Motor neuron (in vitro differentiated cells): ENCODE measurements at regions not wholly inside any gene's neighbourhood (a gene's known extent, or its start where the extent isn't known, plus 50 kb on each side); places are given as distances from the start of the nearest gene placed in this dataset.

Experiments
- ATAC-seq, 8 experiments: fragments of 200-7000 bp; cut with Tn5 transposase; replicated peaks in 6 of 8; 2 replicates each; pipeline ENCODE4 v1.8.0; 2021; ENCODE audit warnings: mild to moderate bottlenecking in 8 of 8, moderate library complexity in 8 of 8
- H3K27ac ChIP-seq, 2 donors: fragments of 250-450 bp; sonication (Bioruptor Pico); 2 replicates each; pipeline ENCODE4 v1.9.0; 2021; ENCODE audit warnings: antibody characterized with exemption in 2 of 2, mild to moderate bottlenecking in 2 of 2, moderate library complexity in 1 of 2
- H3K4me1 ChIP-seq, 2 donors: fragments of 250-450 bp; sonication (Bioruptor Pico); replicated peaks in 1 of 2; 2 replicates each; pipeline ENCODE4 v1.6.1; 2021; ENCODE audit warnings: antibody characterized with exemption in 2 of 2, mild to moderate bottlenecking in 2 of 2, moderate library complexity in 1 of 2
- H3K4me3 ChIP-seq, 5 donors: fragments of 250-450 bp; sonication (Bioruptor Pico); 2 replicates each; pipeline ENCODE4 v1.9.0; 2021; ENCODE audit warnings: antibody characterized with exemption in 5 of 5, mild to moderate bottlenecking in 5 of 5, moderate library complexity in 4 of 5
- WGBS, 10 experiments: fragments of 450-650 bp; shearing (Covaris generic); methylation state at CpG; one replicate each; pipeline ENCODE4 v1.0.0; 2022; 5-methylcytosine and 5-hydroxymethylcytosine counted together
- in situ Hi-C, 9 experiments: fragments of 400-800 bp; cut with MboI; loops; one replicate each; pipeline ENCODE4 v1.15.0; 2021; ENCODE audit warnings: low sequenced_read_pairs in 9 of 9, low pct_unique_long_range_greater_than_20kb in 2 of 9; ENCODE audit not compliant: unreplicated experiment in 9 of 9

DNA sequence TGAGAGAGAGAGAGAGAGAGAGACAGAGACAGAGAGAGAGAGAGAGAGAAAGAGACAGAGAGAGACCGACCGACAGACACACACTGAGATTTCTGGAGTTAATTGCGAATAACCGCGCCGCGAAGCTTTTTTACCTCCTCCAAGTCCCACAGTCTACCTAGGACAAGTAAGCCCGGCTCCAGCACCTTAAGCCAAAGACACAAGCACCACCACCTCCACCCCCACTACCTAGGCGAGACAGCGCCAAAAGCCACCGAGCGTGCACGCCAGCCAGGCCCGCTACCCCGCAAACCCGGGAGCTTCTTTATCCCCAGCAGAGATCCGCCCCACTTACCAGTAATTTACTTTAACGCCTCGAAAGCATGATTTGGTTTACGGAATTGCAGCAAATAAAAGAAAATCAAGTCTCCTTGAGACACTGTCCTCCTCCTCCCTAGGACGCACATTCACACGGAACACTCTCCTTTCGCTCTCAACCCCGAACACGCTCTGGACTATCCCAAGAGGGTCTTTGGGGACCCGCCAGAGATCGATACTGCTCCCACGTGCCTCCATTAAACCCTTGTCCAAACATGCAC, 649.6 kb upstream of the DIPK2B start:
- Histone ChIP-seq H3K27ac (peak overlapping the region in 1 of 2 donors; percentile 5), H3K4me1 (peaks cover 0 to 8% of the 10 kb centered on the region in 2 donors), H3K4me3 (peak overlapping the region; percentile 46 to 86 (median 70))
- in situ Hi-C loops: no loop called here
- WGBS, 10 experiments: 0 to 36% (median 13%) methylated on average over 3 to 8 of the region's 28 CpGs; no CpG with 5 or more reads in 6 of the 10 experiments
- ATAC-seq: peak; percentile 5 to 43 (median 19)

DNA sequence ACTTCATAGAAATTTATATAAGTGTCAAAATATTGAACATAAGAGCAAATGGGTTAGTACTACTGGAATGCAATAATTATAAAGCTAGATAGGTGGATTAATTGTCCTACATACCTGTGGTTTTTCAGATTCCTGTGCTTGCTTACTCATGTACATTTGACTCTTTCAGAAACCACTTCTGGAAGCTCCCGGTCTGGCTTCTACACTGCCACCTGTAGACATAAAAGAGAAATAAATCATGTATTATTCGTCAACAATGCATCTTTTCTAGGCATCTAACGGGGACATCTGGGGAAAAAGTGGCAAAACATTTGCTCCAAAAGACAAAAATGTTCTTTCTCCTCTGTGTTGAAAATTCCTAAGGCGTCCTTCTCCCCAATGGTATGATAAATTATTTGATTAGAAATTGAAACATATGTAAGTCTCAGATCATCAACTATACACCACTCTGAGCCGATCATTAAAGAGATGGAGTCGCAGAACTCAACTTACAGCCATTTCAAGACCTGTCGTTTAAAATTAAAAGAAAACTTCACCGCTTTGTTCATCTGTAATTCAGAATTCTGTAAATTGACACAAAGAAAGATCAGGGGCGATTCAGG, 648.7 kb upstream of the DIPK2B start:
- Histone ChIP-seq H3K27ac (no peak overlapping the region), H3K4me3 (peak overlapping the region; percentile 46 to 86 (median 70)), H3K4me1 (peaks cover 0 to 8% of the 10 kb centered on the region in 2 donors)
- peak in 3 of 8 experiments; percentile 22 to 44 (median 43) for ATAC-seq
- 0 to 30% (median 16%) methylated on average over 1 to 9 of the region's 9 CpGs; no CpG with 5 or more reads in 3 of the 10 experiments for WGBS, 10 experiments
- in situ Hi-C loops: loop anchor here in 2 of 9 experiments (25.0 kb wide), 2 partner anchors 513 to 563 kb away; no protein-coding TSS in a partner anchor

GRCh38 chrX:45847961-45848360, 647.3 kb upstream of the DIPK2B start:
- in situ Hi-C loops: loop anchor here in 2 of 9 experiments (25.0 kb wide), 2 partner anchors 514 to 564 kb away; no protein-coding TSS in a partner anchor
- 47 to 94% (median 71%) methylated on average over 2 to 5 of the region's 5 CpGs; no CpG with 5 or more reads in 5 of the 10 experiments for WGBS, 10 experiments
- Histone ChIP-seq H3K4me1 (peaks cover 0 to 3% of the 10 kb centered on the region in 2 donors), H3K4me3 (no peak overlapping the region), H3K27ac (no peak overlapping the region)
- ATAC-seq: no peak

DNA sequence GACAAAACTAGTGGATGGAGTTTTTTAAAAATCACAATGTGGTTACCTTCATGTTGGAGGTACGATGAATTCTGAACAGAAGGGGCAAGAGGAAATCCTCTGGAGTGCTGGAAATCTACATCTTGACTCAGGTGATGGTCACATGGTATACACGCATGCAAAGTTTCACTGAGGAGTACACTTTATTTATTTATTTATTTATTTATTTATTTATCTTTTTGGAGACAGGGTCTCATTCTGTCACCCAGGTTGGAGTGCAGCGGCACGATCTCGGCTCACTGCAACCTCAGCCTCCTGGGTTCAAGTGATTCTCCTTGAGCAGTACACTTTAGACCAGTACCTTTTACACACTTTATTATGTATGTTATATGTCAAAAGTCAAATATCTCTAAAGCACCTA, 645.7 kb upstream of the DIPK2B start:
- no peak overlapping the region for H3K4me3 ChIP-seq
- 47 to 100% (median 90%) methylated on average over 1 to 3 of the region's 5 CpGs; no CpG with 5 or more reads in 2 of the 10 experiments for WGBS, 10 experiments
- in situ Hi-C loops: loop anchor here in 2 of 9 experiments (25.0 kb wide), 2 partner anchors 516 to 566 kb away; no protein-coding TSS in a partner anchor
- no peak for ATAC-seq
- H3K4me1 ChIP-seq: no peaks in the 10 kb centered on the region
- no peak overlapping the region for H3K27ac ChIP-seq

DNA sequence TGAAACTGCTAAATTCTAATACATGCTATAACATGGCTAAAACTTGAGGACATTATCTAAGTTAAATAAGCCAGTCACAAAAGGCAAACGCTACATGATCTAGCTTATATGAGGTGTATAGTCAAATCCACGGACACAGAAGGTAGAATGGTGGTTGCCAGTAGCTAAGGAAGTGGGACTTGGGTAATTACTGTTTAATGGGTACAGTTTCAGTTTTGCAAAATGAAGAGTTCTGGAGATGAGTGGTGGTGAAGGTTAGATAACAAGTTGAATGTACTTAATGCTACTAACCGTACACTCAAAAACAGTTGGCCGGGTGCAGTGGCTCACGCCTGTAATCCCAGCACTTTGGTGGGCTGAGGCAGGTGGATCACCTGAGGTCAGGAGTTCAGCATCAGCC, 644.5 kb upstream of the DIPK2B start:
- H3K4me3 ChIP-seq: no peak overlapping the region
- 68 to 100% (median 90%) methylated on average over 1 to 5 of the region's 5 CpGs; no CpG with 5 or more reads in 6 of the 10 experiments for WGBS, 10 experiments
- no peaks in the 10 kb centered on the region for H3K4me1 ChIP-seq
- H3K27ac ChIP-seq: no peak overlapping the region
- no peak for ATAC-seq
- in situ Hi-C loops: loop anchor here in 2 of 9 experiments (25.0 kb wide), 2 partner anchors 517 to 567 kb away; no protein-coding TSS in a partner anchor

DNA sequence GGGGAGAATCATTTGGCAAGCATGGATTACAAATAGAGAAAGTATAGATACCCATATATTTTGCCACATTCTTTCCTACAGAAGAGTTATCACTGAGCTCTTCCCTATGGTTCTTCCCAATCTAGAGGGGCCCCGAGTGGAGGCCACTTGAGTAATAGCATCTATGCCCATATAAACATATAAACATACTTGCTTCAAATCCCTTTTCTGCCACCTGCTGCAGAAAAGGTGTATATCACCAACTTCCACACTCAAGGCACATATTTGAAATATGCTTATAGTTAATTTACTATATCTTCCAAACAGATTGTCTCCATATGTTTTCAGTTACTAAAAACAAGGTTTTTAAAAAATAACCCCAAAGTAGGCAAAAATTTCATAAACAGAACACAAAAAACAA, 642.8 kb upstream of the DIPK2B start:
- no peaks in the 10 kb centered on the region for H3K4me1 ChIP-seq
- in situ Hi-C loops: loop anchor here in 2 of 9 experiments (25.0 kb wide), 2 partner anchors 519 to 569 kb away; no protein-coding TSS in a partner anchor
- no peak for ATAC-seq
- 40% methylated on average over 1 of the region's 1 CpG; no CpG with 5 or more reads in 9 of the 10 experiments for WGBS, 10 experiments
- H3K4me3 ChIP-seq: no peak overlapping the region
- no peak overlapping the region for H3K27ac ChIP-seq

DNA sequence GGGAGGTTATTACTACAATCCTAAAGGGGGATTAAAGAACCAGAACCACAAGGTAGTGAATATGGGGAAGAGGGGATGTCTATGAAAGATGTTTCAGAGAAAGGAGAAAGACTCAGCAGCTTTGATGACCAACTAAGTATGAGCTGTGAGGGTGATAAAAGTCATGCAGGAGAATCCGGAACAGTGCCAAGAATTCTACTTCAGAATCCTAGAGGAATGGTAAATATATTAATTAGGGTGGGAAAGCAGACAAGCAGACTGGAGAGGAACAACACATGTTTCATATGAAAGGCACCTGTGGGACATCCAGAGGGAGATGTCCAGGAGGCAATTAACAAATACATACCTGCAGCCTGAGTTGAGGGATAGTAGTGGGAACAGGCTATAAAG, 642.2 kb upstream of the DIPK2B start:
- Histone ChIP-seq H3K27ac (no peak overlapping the region), H3K4me3 (no peak overlapping the region), H3K4me1 (no peaks in the 10 kb centered on the region)
- in situ Hi-C loops: loop anchor here in 2 of 9 experiments (25.0 kb wide), 2 partner anchors 519 to 569 kb away; no protein-coding TSS in a partner anchor
- no peak for ATAC-seq
- WGBS, 10 experiments: 0 to 100% (median 80%) methylated on average over 1 of the region's 1 CpG; no CpG with 5 or more reads in 7 of the 10 experiments

DNA sequence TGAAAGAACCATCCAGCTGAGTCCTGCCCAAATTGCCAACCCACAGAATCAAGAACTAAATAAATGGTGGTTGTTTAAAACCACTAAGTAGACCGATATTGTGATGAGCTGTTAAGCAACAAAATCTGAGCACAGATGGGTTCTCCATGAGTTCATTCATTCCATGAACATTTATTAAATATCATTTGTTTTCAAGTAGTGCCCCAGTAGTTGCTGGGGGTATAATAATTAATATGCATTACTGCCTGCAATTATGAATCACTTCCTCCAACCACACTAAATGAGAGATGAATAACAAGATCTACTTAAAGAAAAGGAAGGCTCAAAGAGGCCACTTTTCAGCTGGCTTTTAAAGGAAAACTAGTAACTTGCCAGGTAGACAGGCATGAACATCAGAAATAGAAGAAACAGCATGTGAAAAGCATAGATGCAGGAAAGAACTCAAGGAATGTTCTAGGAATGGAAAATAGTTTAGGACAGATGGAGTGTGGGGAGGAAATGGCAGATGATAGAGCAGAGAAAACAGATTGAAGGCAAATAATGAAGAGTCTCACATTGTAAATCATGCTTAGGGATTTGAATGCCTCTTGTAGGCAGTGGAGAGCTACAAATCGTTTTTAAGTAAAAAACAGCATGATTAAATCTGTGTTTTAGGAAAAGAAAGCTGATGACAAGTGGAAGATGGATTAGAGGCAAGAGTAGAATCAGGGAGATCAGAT, 641.7 kb upstream of the DIPK2B start:
- Histone ChIP-seq H3K4me1 (no peaks in the 10 kb centered on the region), H3K4me3 (no peak overlapping the region), H3K27ac (no peak overlapping the region)
- in situ Hi-C loops: loop anchor here in 2 of 9 experiments (25.0 kb wide), 2 partner anchors 520 to 570 kb away; no protein-coding TSS in a partner anchor
- 0 to 48% (median 12%) methylated on average over 1 to 2 of the region's 2 CpGs; no CpG with 5 or more reads in 6 of the 10 experiments for WGBS, 10 experiments
- no peak for ATAC-seq

- ATAC-seq: no peak
- Histone ChIP-seq H3K4me1 (no peaks in the 10 kb centered on the region), H3K27ac (no peak overlapping the region), H3K4me3 (no peak overlapping the region)
- in situ Hi-C loops: loop anchor here in 2 of 9 experiments (25.0 kb wide), 2 partner anchors 522 to 572 kb away; no protein-coding TSS in a partner anchor
- WGBS, 10 experiments: 20 to 100% (median 63%) methylated on average over 1 to 2 of the region's 3 CpGs; no CpG with 5 or more reads in 3 of the 10 experiments
These were observed 639.8 kb upstream of the DIPK2B start for GRCh38 chrX:45840411-45840950.

GRCh38 chrX:45830343-45830742, 629.7 kb upstream of the DIPK2B start:
- H3K27ac ChIP-seq: no peak overlapping the region
- no peak for ATAC-seq
- H3K4me1 ChIP-seq: no peaks in the 10 kb centered on the region
- H3K4me3 ChIP-seq: no peak overlapping the region
- WGBS, 10 experiments: 20 to 100% (median 82%) methylated on average over 1 to 2 of the region's 2 CpGs; no CpG with 5 or more reads in 4 of the 10 experiments
- in situ Hi-C loops: loop anchor here in 2 of 9 experiments (25.0 kb wide), 2 partner anchors 532 to 582 kb away; no protein-coding TSS in a partner anchor

DNA sequence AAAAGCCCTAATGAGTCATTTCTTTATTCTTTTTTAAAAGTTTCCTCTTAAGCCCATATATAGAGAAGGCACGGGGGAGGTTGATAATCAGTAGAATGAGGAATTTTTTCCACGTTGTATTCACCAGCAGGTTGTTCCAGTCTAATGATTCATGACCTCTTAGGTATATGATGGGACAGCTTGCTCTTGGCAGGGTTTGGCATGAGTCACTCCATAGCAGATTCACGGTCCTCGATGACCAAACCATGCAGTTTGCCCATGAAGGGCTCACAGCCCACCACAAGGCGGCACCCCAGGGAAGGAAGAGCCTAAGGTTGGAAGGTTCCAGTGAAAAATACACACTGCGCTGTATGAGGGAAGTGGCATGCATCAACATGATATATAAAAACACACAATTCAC, 623.8 kb upstream of the DIPK2B start:
- Histone ChIP-seq H3K4me1 (no peaks in the 10 kb centered on the region), H3K4me3 (no peak overlapping the region), H3K27ac (no peak overlapping the region)
- 0 to 100% (median 22%) methylated on average over 1 to 4 of the region's 6 CpGs; no CpG with 5 or more reads in 6 of the 10 experiments for WGBS, 10 experiments
- in situ Hi-C loops: no loop called here
- ATAC-seq: peak; percentile 50 to 98 (median 87)

- Histone ChIP-seq H3K4me3 (no peak overlapping the region), H3K27ac (no peak overlapping the region), H3K4me1 (no peaks in the 10 kb centered on the region)
- no peak for ATAC-seq
- whole genome bisulfite sequencing, 10 experiments: 0 to 100% (median 67%) methylated on average over 1 of the region's 1 CpG; no CpG with 5 or more reads in 3 of the 10 experiments
- in situ Hi-C loops: no loop called here
These were observed 622.9 kb upstream of the DIPK2B start for GRCh38 chrX:45823536-45823935.
